ENCODE measurements at regions not wholly inside any gene's neighbourhood (a gene's known extent, or its start where the extent isn't known, plus 50 kb on each side); places are given as distances from the start of the nearest gene placed in this dataset.
"Not testable (repeated sequence)": the region's sequence is repeated elsewhere in the genome, so short reads cannot be mapped to it uniquely, and the experiment has no call there.

GRCh38 chr5:71343994-71344393 is 111.5 kb upstream of the BDP1 start:
- not testable (repeated sequence) for DNase-seq (ENCODE audit: low read depth, low spot score)

GRCh38 chr5:71372601-71373000 is 82.8 kb upstream of the BDP1 start:
- DNase-seq (ENCODE audit: low read depth, low spot score) = not testable (repeated sequence)

- not testable (repeated sequence) for DNase-seq (ENCODE audit: low read depth, low spot score)
These were observed 82.3 kb upstream of the BDP1 start for GRCh38 chr5:71373054-71373734.

GRCh38 chr5:71384204-71384603 is 71.2 kb upstream of the BDP1 start:
- DNase-seq (ENCODE audit: low read depth, low spot score) = not testable (repeated sequence)

- DNase-seq (ENCODE audit: low read depth, low spot score) = no peak
These were observed 70.7 kb upstream of the BDP1 start for GRCh38 chr5:71384706-71385105.

GRCh38 chr5:71385208-71385607 is 70.2 kb upstream of the BDP1 start:
- DNase-seq (ENCODE audit: low read depth, low spot score) = not testable (repeated sequence)

GRCh38 chr5:71388184-71388583 is 67.3 kb upstream of the BDP1 start:
- DNase-seq (ENCODE audit: low read depth, low spot score) = not testable (repeated sequence)

GRCh38 chr5:71398400-71398799 is 57.1 kb upstream of the BDP1 start:
- peak; percentile 8 for DNase-seq (ENCODE audit: low read depth, low spot score)

- not testable (repeated sequence) for DNase-seq (ENCODE audit: low read depth, low spot score)
These were observed 56.6 kb upstream of the BDP1 start for GRCh38 chr5:71398859-71399258.

GRCh38 chr5:71399443-71399842 is 56.0 kb upstream of the BDP1 start:
- DNase-seq (ENCODE audit: low read depth, low spot score) = not testable (repeated sequence)

GRCh38 chr5:71400626-71401025 is 54.8 kb upstream of the BDP1 start:
- DNase-seq (ENCODE audit: low read depth, low spot score) = not testable (repeated sequence)

- not testable (repeated sequence) for DNase-seq (ENCODE audit: low read depth, low spot score)
These were observed 54.3 kb upstream of the BDP1 start for GRCh38 chr5:71401150-71401549.

- DNase-seq (ENCODE audit: low read depth, low spot score) = not testable (repeated sequence)
These were observed 53.9 kb upstream of the BDP1 start for GRCh38 chr5:71401564-71401963.

- not testable (repeated sequence) for DNase-seq (ENCODE audit: low read depth, low spot score)
These were observed 51.0 kb upstream of the BDP1 start for GRCh38 chr5:71404441-71404840.

- DNase-seq (ENCODE audit: low read depth, low spot score) = not testable (repeated sequence)
These were observed 50.5 kb upstream of the BDP1 start for GRCh38 chr5:71404936-71405335.
